Nephron progenitor cell (in vitro differentiated cells): ENCODE measurements at regions not wholly inside any gene's neighbourhood (a gene's known extent, or its start where the extent isn't known, plus 50 kb on each side); places are given as distances from the start of the nearest gene placed in this dataset.

Source experiments
- DNase-seq: peaks from one replicate; pipeline ENCODE4 v3.0.0; 2021
- H3K27ac Mint-ChIP-seq: 2 replicates; pipeline ENCODE4 v1.8.0; 2021; ENCODE audit warnings: mild to moderate bottlenecking, moderate library complexity, mixed read lengths
- H3K27me3 Mint-ChIP-seq: 2 replicates; pipeline ENCODE4 v1.8.0; 2021; ENCODE audit warnings: mild to moderate bottlenecking, low read depth, mixed read lengths; ENCODE audit not compliant: poor library complexity
- H3K36me3 Mint-ChIP-seq: 2 replicates; pipeline ENCODE4 v1.8.0; 2021; ENCODE audit warnings: low read depth, mixed read lengths
- H3K4me1 Mint-ChIP-seq: 2 replicates; pipeline ENCODE4 v1.8.0; 2021; ENCODE audit warnings: mixed read lengths
- H3K4me3 Mint-ChIP-seq: 2 replicates; pipeline ENCODE4 v1.8.0; 2021; ENCODE audit warnings: mild to moderate bottlenecking, moderate library complexity, mixed read lengths
- H3K9me3 Mint-ChIP-seq: 2 replicates; pipeline ENCODE4 v1.8.0; 2021; ENCODE audit warnings: mild to moderate bottlenecking, moderate library complexity, mixed read lengths
- CTCF ChIP-seq: fragments of 200-600 bp; sonication (generic); IDR thresholded peaks from 2 replicates; pipeline ENCODE4 v1.5.0; 2021; ENCODE audit warnings: antibody characterized with exemption

GRCh38 chr6:159373670-159374069 is 204.5 kb downstream of the FNDC1 start:
- Mint-ChIP-seq H3K4me3 (no peak overlapping the region), H3K27ac (no peak overlapping the region), H3K36me3 (no peaks in the 10 kb centered on the region), H3K27me3 (peaks cover 16% of the 10 kb centered on the region), H3K9me3 (peaks cover 88% of the 10 kb centered on the region), H3K4me1 (no peaks in the 10 kb centered on the region)
- no peak for TF ChIP-seq CTCF
- no peak for DNase-seq

GRCh38 chr6:159372333-159372732 is 203.1 kb downstream of the FNDC1 start:
- H3K27me3 Mint-ChIP-seq: peaks cover 7% of the 10 kb centered on the region
- peaks cover 85% of the 10 kb centered on the region for H3K9me3 Mint-ChIP-seq
- H3K27ac Mint-ChIP-seq: no peak overlapping the region
- no peaks in the 10 kb centered on the region for H3K4me1 Mint-ChIP-seq
- H3K36me3 Mint-ChIP-seq: no peaks in the 10 kb centered on the region
- H3K4me3 Mint-ChIP-seq: no peak overlapping the region
- no peak for TF ChIP-seq CTCF
- DNase-seq: no peak

GRCh38 chr6:159360306-159360705 is 191.1 kb downstream of the FNDC1 start:
- no peak for TF ChIP-seq CTCF
- Mint-ChIP-seq H3K9me3 (peaks cover 49% of the 10 kb centered on the region), H3K27ac (no peak overlapping the region), H3K4me3 (no peak overlapping the region), H3K4me1 (no peaks in the 10 kb centered on the region), H3K27me3 (peaks cover 12% of the 10 kb centered on the region), H3K36me3 (no peaks in the 10 kb centered on the region)
- no peak for DNase-seq

GRCh38 chr6:159359581-159360297 is 190.5 kb downstream of the FNDC1 start:
- no peak overlapping the region for H3K4me3 Mint-ChIP-seq
- H3K27ac Mint-ChIP-seq: no peak overlapping the region
- H3K36me3 Mint-ChIP-seq: no peaks in the 10 kb centered on the region
- DNase-seq: no peak
- H3K9me3 Mint-ChIP-seq: peaks cover 48% of the 10 kb centered on the region
- no peaks in the 10 kb centered on the region for H3K4me1 Mint-ChIP-seq
- no peak for TF ChIP-seq CTCF
- peaks cover 14% of the 10 kb centered on the region for H3K27me3 Mint-ChIP-seq

GRCh38 chr6:159358562-159358961 is 189.4 kb downstream of the FNDC1 start:
- no peaks in the 10 kb centered on the region for H3K36me3 Mint-ChIP-seq
- TF ChIP-seq CTCF: no peak
- H3K27ac Mint-ChIP-seq: no peak overlapping the region
- no peak for DNase-seq
- no peaks in the 10 kb centered on the region for H3K4me1 Mint-ChIP-seq
- peaks cover 14% of the 10 kb centered on the region for H3K27me3 Mint-ChIP-seq
- H3K9me3 Mint-ChIP-seq: peaks cover 41% of the 10 kb centered on the region
- H3K4me3 Mint-ChIP-seq: no peak overlapping the region
